Adrenal gland (tissue), 9 donors: ENCODE measurements at regions not wholly inside any gene's neighbourhood (a gene's known extent, or its start where the extent isn't known, plus 50 kb on each side); places are given as distances from the start of the nearest gene placed in this dataset.

Experiments used
- DNase-seq, 7 donors: peaks; one replicate each; pipeline ENCODE4 v3.0.0-alpha.2; 2019 to 2020
- H3K27ac ChIP-seq, 5 donors: fragments of 200-600 bp; sonication (generic) in 4 of 5; 1 replicate in 3 of 5; 2 replicates in 2 of 5; pipeline versions ENCODE4 v1.5.1 to v1.8.0; 2016 to 2020; ENCODE audit warnings: mild to moderate bottlenecking in 1 of 5
- H3K27me3 ChIP-seq: fragments of 200-600 bp; 2 replicates; pipeline ENCODE4 v1.8.0; 2021
- H3K36me3 ChIP-seq, 2 donors: fragments of 200-600 bp; replicated peaks in 1 of 2; 1 replicate in 1 of 2; 2 replicates in 1 of 2; pipeline versions ENCODE4 v1.5.1 to v1.8.0; 2018 to 2022
- H3K4me1 ChIP-seq, 2 donors: fragments of 200-600 bp; replicated peaks in 1 of 2; 1 replicate in 1 of 2; 2 replicates in 1 of 2; pipeline versions ENCODE4 v1.5.1 to v1.8.0; 2018 to 2021
- H3K4me3 ChIP-seq, 4 donors: fragments of 200-600 bp; sonication (generic) in 3 of 4; one replicate each; pipeline ENCODE4 v1.5.1; 2016 to 2018
- H3K9me3 ChIP-seq, 3 donors: fragments of 200-600 bp; sonication (generic) in 1 of 3; replicated peaks in 1 of 3; 1 replicate in 2 of 3; 2 replicates in 1 of 3; pipeline versions ENCODE4 v1.5.1 to v1.8.0; 2016 to 2021
- CTCF ChIP-seq, 6 experiments: fragments of 450-650 bp in 4 of 6; fragments of 200-600 bp in 2 of 6; sonication (generic) in 1 of 6; IDR thresholded peaks; 1 replicate in 5 of 6; 2 replicates in 1 of 6; pipeline versions ENCODE4 v1.5.1 to v1.8.0; 2016 to 2021; ENCODE audit warnings: antibody characterized with exemption in 6 of 6, mild to moderate bottlenecking in 2 of 6, moderate library complexity in 1 of 6
- POLR2A ChIP-seq, 2 donors: fragments of 450-650 bp; IDR thresholded peaks; one replicate each; pipeline ENCODE4 v1.6.1; 2017; ENCODE audit warnings: antibody characterized with exemption in 2 of 2, mild to moderate bottlenecking in 2 of 2, moderate library complexity in 1 of 2
- WGBS, 4 donors: extraction: QIAGEN DNeasy Blood & Tissue Kit in 2 of 4; methylation state at CpG; one replicate each; pipeline versions ENCODE4 v1.1.5 to v1.1.7; 2013 to 2017; 5-methylcytosine and 5-hydroxymethylcytosine counted together
- intact Hi-C, 2 donors: fragments of 100-400 bp; cut with DNase I; formaldehyde crosslinking; loops; one replicate each; pipeline versions ENCODE4 v1.14.1 to v1.15.0; 2022 to 2023
- donor health status: healthy with polysubstance abuse.
- donor health status: Bipolar disorder and iron deficiency.
- donor health status: DM: yes; HTN: yes; CAD: no.
- donor health status: DM: no; HTN: no; CAD: no.
- donor health status: DM: no; HTN: no; CAD: no.

GRCh38 chr3:31029706-31030105 lies 135.2 kb upstream of the GADL1 start:
- Histone ChIP-seq H3K27me3 (no peaks in the 10 kb centered on the region), H3K9me3 (no peaks in the 10 kb centered on the region), H3K4me1 (no peaks in the 10 kb centered on the region), H3K36me3 (no peaks in the 10 kb centered on the region), H3K27ac (no peak overlapping the region), H3K4me3 (no peak overlapping the region)
- DNase-seq = no peak
- intact Hi-C loops = no loop called here
- TF ChIP-seq CTCF (IDR thresholded peaks at IDR 0.05) (no peak), POLR2A (IDR thresholded peaks at IDR 0.05) (no peak)
- WGBS, 4 donors = 76 to 82% (median 79%) methylated on average over 3 of the region's 3 CpGs

- H3K27me3 ChIP-seq = no peaks in the 10 kb centered on the region
- no peak overlapping the region for H3K27ac ChIP-seq
- no peak overlapping the region for H3K4me3 ChIP-seq
- TF ChIP-seq POLR2A (IDR thresholded peaks at IDR 0.05) = no peak
- TF ChIP-seq CTCF (IDR thresholded peaks at IDR 0.05) = no peak
- H3K9me3 ChIP-seq = no peaks in the 10 kb centered on the region
- WGBS, 4 donors = 71 to 87% (median 79%) methylated on average over 1 of the region's 1 CpG
- H3K36me3 ChIP-seq = no peaks in the 10 kb centered on the region
- H3K4me1 ChIP-seq = no peaks in the 10 kb centered on the region
- DNase-seq = no peak
- intact Hi-C loops = no loop called here
Observed at GRCh38 chr3:31035681-31036080, 141.2 kb upstream of the GADL1 start.

GRCh38 chr3:31038086-31038739 lies 143.8 kb upstream of the GADL1 start:
- Histone ChIP-seq H3K27me3 (no peaks in the 10 kb centered on the region), H3K36me3 (no peaks in the 10 kb centered on the region), H3K4me3 (no peak overlapping the region), H3K27ac (no peak overlapping the region), H3K4me1 (no peaks in the 10 kb centered on the region), H3K9me3 (no peaks in the 10 kb centered on the region)
- intact Hi-C loops = no loop called here
- TF ChIP-seq POLR2A (IDR thresholded peaks at IDR 0.05) (no peak), CTCF (IDR thresholded peaks at IDR 0.05) (no peak)
- no peak for DNase-seq
- WGBS, 4 donors = 81 to 93% (median 89%) methylated on average over 3 of the region's 3 CpGs

GRCh38 chr3:31039145-31039544 lies 144.7 kb upstream of the GADL1 start:
- Histone ChIP-seq H3K9me3 (no peaks in the 10 kb centered on the region), H3K36me3 (no peaks in the 10 kb centered on the region), H3K27ac (no peak overlapping the region), H3K4me1 (no peaks in the 10 kb centered on the region), H3K4me3 (no peak overlapping the region), H3K27me3 (no peaks in the 10 kb centered on the region)
- WGBS, 4 donors = 75 to 100% (median 88%) methylated on average over 1 of the region's 1 CpG
- no peak for DNase-seq
- intact Hi-C loops = no loop called here
- no peak for TF ChIP-seq POLR2A (IDR thresholded peaks at IDR 0.05)
- TF ChIP-seq CTCF (IDR thresholded peaks at IDR 0.05) = no peak
